C1 segment of cervical spinal cord (tissue), 14 donors: ENCODE measurements at regions not wholly inside any gene's neighbourhood (a gene's known extent, or its start where the extent isn't known, plus 50 kb on each side); places are given as distances from the start of the nearest gene placed in this dataset.

ENCODE experiments used
- DNase-seq, 14 donors: peaks; one replicate each; lab custom pipeline; 2025; lab: John Stamatoyannopoulos, UW

GRCh38 chr22:34135749-34136148 is 215.5 kb upstream of the LARGE1 start:
- no peak for DNase-seq

GRCh38 chr22:34150023-34150422 is 229.7 kb upstream of the LARGE1 start:
- no peak for DNase-seq

- DNase-seq, result no peak
Measured at GRCh38 chr22:34159491-34159890, 239.2 kb upstream of the LARGE1 start.

- DNase-seq, result no peak
Measured at GRCh38 chr22:34160141-34160783, 240.0 kb upstream of the LARGE1 start.

GRCh38 chr22:34161431-34162123 is 241.3 kb upstream of the LARGE1 start:
- no peak for DNase-seq

GRCh38 chr22:34198976-34199375 is 278.7 kb upstream of the LARGE1 start:
- DNase-seq, result no peak

GRCh38 chr22:34210301-34210700 is 290.0 kb upstream of the LARGE1 start:
- DNase-seq, result no peak

- DNase-seq, result no peak
Measured at GRCh38 chr22:34214372-34214771, 294.1 kb upstream of the LARGE1 start.

GRCh38 chr22:34225278-34225677 is 305.0 kb upstream of the LARGE1 start:
- DNase-seq, result no peak

- no peak for DNase-seq
Measured at GRCh38 chr22:34236527-34236926, 316.3 kb upstream of the LARGE1 start.

GRCh38 chr22:34239421-34239820 is 319.1 kb upstream of the LARGE1 start:
- DNase-seq, result no peak

GRCh38 chr22:34243023-34243422 is 322.7 kb upstream of the LARGE1 start:
- DNase-seq, result no peak

GRCh38 chr22:34255042-34255441 is 334.8 kb upstream of the LARGE1 start:
- DNase-seq, result no peak

- no peak for DNase-seq
Measured at GRCh38 chr22:34278121-34278520, 357.8 kb upstream of the LARGE1 start.

GRCh38 chr22:34281738-34282137 is 361.5 kb upstream of the LARGE1 start:
- DNase-seq, result no peak

- no peak for DNase-seq
Measured at GRCh38 chr22:34283844-34284243, 363.6 kb upstream of the LARGE1 start.

- DNase-seq, result no peak
Measured at GRCh38 chr22:34293324-34293723, 373.0 kb upstream of the LARGE1 start.

GRCh38 chr22:34294476-34294875 is 374.2 kb upstream of the LARGE1 start:
- DNase-seq, result no peak

GRCh38 chr22:34294986-34295385 is 374.7 kb upstream of the LARGE1 start:
- no peak for DNase-seq

GRCh38 chr22:34296461-34296860 is 376.2 kb upstream of the LARGE1 start:
- DNase-seq, result no peak

- no peak for DNase-seq
Measured at GRCh38 chr22:34297536-34298120, 377.4 kb upstream of the LARGE1 start.

GRCh38 chr22:34299496-34299895 is 379.2 kb upstream of the LARGE1 start:
- DNase-seq, result no peak

- DNase-seq, result no peak
Measured at GRCh38 chr22:34301569-34301968, 381.3 kb upstream of the LARGE1 start.
